Limb (tissue), 2 donors: ENCODE measurements at regions not wholly inside any gene's neighbourhood (a gene's known extent, or its start where the extent isn't known, plus 50 kb on each side); places are given as distances from the start of the nearest gene placed in this dataset.
"Not testable (repeated sequence)": the region's sequence is repeated elsewhere in the genome, so short reads cannot be mapped to it uniquely, and the experiment has no call there.

ENCODE experiments used
- DNase-seq, 2 donors: peaks; one replicate each; pipeline ENCODE4 v3.0.0-alpha.2; 2016; ENCODE audit errors: extremely low spot score in 2 of 2

GRCh38 chr2:166831930-166832329, 56.4 kb upstream of the XIRP2 start:
- DNase-seq: no peak

GRCh38 chr2:166825914-166826313, 62.4 kb upstream of the XIRP2 start:
- DNase-seq: no peak

DNA sequence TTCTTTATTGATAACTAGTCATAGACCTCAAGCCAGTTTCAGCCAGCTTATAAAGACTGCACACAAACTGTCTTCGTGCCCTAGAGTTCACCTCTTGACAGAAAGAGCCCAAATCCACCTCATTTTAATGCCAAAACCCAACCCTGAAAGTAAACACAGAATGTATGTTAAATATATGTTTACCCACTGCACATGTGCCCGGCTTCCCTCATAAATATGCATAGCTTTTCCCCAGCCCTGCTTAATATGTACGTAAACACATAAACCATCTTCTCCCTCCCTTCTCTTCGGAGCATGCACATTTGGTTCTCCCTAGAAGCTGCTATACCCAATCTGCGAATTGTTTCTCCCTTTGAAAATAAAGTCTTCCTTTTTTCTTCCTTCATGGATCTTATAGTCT, 73.9 kb upstream of the XIRP2 start:
- DNase-seq: no peak

DNA sequence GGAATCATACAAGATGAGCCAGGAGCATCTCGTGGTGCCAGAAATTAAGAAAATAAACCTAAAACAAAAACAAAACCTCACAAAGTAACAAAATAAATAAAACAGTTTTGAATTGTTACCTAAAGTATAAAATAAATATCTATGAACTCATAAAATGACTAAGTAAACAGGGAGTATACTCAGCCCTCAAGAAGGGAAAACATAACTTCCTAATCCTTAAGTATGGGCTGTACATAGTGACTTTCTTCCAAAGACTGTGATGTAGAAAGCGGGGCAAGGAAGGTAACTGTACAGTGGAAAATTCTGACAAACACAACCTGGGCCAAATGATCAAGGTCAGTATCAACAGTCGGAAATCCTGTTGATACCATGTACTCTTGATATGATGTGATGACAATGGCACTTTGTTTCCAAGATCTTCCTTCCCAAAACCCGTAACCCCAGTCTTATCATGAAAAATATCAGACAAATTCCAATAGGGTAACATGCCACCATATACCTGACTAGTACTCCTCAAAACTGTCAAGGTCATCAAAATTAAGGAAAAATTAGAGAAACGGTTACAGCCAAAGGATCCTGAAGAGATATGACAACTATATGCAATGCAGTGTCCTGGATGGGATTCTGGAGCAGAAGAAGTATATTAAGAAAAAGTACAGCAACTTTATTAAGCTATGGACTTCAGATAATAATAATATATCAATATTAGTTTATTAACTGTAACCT, 76.0 kb upstream of the XIRP2 start:
- DNase-seq: no peak

- DNase-seq: no peak
Observed at GRCh38 chr2:166805753-166806152, 82.5 kb upstream of the XIRP2 start.

DNA sequence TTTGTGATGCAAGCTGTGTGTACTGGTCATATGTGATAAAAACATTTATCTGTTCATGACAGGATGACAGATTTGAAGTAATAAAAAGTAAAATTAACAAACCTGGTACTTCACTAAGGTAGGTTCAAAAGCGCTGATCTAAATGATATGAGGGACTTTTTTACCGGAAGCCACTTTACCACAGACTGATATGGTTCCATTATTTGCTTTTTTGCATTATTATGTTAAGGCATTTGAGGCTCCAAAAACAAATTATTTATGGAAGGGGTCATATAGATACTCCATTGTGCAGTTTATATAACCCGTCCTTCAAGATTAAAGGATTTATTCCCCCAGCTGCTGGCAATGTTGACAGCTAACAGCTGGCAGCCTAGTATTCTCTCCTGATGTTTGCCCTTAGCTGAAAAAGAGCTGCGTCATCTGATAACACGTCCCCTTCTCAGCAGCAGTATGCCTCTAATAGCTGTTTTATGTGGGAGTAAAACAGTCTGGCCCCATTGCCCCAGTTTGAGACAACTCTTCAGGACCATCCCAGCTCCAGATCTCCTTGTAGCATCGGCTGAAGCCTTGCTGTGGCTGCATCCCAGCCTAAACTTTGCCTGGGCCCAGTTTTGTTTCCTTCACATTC, 84.8 kb upstream of the XIRP2 start:
- DNase-seq: peak; percentile 38 to 74

DNA sequence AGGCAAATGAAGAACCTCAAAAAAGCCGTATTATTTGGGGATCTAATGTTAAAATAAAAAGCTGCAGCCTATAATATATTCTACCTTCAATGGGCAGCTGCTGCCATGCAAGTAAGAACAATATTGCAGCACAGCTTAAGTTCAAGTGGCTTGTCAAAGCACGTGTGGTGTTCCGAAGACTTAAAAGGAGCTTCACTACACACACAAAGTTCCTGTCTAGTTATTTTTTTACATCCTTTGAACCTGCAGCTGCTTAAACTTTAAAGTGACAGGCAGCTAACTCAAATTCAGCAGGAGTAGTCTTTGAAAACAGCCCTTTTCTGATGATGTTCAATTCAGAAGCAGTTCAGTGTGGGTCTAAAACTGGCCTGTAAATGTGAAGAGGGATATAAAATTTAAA, 85.8 kb upstream of the XIRP2 start:
- DNase-seq: no peak

- no peak for DNase-seq
Observed at GRCh38 chr2:166792808-166793207, 95.5 kb upstream of the XIRP2 start.

DNA sequence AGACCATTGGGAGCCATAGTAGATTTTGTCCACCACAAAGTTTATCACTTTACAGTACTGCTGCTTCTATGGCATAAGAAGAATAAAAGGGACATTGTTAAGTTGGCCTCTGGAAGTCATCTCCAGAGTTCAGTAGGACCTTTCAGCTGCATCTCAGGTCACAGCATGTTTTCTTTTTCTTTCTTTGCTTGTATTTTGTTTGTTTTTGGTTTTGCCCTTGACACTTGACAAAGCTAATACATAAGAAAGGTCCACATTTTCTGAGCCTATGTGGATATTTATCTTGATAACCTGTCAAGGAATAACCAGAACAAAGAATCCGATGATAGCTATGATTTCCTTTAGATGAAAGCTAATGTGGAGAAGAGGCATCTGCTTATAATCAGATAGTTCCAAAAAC, 101.6 kb upstream of the XIRP2 start:
- DNase-seq: no peak

DNA sequence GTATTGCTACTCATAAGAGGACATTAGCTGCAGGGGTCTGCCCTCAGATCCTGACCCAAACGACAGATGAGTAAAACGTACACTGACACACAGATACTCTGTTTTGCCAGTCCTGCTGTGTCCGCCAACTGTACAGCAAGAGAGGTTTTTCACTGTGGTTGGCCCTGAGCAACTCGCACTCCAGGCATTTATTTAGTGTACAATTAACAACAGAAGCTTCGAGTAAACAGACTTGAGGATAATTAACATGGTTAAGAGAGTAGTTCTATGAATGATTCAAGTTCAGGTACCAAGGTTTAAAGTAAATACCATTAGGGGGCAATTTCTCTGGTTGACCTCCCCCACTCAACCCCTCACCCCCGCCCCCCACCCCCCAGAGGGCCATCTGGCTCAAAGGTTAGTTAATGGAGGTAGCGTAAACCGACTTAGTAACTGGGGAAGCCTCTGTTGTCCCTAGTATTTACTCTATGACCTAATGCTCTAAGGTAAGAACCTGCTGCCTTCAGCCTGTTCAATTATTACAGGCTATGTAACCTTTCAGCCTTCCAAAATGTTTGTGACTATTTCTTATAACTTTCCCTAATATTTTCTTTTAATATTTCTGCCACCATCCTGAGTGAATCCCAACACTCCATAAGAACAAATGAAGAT, 103.9 kb upstream of the XIRP2 start:
- no peak for DNase-seq

DNA sequence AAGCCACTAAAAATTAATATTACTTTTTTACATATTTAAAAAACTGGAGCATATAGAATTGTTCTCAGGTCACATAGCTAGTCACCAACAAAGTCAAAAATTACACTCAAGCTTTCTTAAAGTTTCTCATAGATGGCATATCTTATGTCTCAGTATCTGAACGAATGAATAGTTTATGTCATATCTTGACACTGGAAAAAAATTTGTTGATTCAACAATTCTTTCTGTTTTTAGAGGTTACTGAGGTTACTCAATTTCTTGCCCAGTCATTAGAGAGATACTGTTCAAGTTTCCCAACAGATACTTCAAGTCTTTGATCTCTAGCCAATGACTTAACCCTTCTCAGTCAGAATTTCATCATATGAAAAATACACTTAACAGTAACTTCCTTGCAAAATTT, 113.1 kb upstream of the XIRP2 start:
- no peak for DNase-seq

- no peak for DNase-seq
Observed at GRCh38 chr2:166773308-166773949, 114.9 kb upstream of the XIRP2 start.

- no peak for DNase-seq
Observed at GRCh38 chr2:166768393-166769123, 119.7 kb upstream of the XIRP2 start.

- not testable (repeated sequence) for DNase-seq
Observed at GRCh38 chr2:166766769-166767322, 121.4 kb upstream of the XIRP2 start.

- no peak for DNase-seq
Observed at GRCh38 chr2:166766220-166766619, 122.1 kb upstream of the XIRP2 start.

DNA sequence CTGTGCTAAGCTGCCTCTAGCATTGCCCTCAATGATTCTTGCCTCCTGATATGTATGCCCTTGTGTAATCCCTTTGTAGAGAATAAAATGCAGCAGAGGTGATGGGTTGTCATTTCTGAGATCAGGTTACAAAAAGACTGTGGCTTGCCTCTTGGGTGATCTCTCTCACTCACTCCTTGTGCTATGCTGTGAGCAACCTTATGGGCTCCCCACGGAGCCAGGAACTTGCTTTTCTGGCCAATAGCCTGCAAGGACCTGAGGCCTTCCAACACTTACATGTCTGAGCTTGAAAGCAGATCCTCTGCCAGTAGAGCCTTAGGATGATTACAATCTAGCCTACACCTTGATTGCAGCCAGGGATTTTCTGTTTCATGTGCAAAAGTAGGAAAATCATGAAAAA, 123.1 kb upstream of the XIRP2 start:
- no peak for DNase-seq

GRCh38 chr2:166764702-166765101, 123.6 kb upstream of the XIRP2 start:
- DNase-seq: no peak

DNA sequence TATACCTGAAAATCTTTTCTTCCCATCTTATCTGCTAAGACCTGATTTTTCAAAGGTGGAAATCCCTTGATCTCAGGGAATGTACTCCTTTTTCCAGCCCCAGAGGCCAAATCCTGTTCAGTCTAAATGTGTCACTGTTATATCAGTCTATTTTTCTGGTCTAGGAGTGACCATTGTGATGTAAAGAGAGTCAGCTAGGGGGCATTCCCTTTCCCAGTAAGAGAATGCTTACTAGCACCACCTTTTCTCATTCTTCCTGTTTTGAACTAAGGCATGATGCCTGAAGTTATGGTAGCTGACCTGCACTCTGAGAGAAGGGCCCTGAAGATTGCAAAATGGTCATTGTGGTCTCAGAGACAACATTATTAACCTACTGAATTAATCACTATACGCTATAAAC, 124.1 kb upstream of the XIRP2 start:
- no peak for DNase-seq

- no peak for DNase-seq
Observed at GRCh38 chr2:166762746-166763145, 125.5 kb upstream of the XIRP2 start.

DNA sequence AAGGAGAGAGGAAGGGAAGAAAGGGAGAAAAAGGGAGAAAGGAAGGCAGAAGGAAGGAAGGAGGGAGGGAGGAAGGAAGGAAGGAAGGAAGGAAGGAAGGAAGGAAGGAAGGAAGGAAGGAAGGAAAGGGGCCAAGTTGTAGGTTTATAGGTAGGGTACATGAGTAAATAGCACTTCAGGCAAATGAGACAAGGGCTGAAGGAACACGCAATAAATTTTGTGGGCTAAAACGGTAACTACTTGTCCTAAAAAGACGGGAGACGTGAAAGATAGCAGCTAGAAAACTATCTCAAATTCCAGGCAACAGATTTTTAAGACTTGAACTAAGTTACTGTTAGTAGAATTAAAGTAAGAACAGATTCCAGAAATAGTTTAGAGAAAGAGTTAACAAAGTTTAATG, 129.3 kb upstream of the XIRP2 start:
- DNase-seq: no peak

DNA sequence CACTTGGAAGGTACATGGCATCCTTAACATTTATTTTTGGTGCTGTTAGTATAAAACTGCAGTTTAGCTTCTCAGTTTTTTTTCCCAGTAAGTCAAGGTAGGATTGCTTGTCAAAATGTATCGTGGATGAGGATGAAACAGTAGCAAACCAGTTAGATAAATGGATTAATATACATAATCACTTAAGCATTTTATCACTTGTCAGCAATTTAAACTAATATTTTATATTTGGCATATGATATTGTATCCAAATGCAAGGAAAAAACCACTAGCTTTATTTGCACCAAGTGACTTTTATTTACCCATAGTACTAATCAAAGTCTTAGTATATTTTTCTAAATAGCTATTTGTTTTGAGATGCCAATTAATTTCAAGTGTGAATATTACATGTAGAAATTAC, 137.7 kb upstream of the XIRP2 start:
- no peak for DNase-seq
